DMS153 treated with DMSO at 0.1 percent for 48 hours (cell line): ENCODE measurements at regions not wholly inside any gene's neighbourhood (a gene's known extent, or its start where the extent isn't known, plus 50 kb on each side); places are given as distances from the start of the nearest gene placed in this dataset.
"Not testable (repeated sequence)": the region's sequence is repeated elsewhere in the genome, so short reads cannot be mapped to it uniquely, and the experiment has no call there.

Source experiments
- DNase-seq: peaks from one replicate; lab custom pipeline; 2025; ENCODE audit not compliant: unreplicated experiment; lab: John Stamatoyannopoulos, UW

GRCh38 chr7:10412422-10413019 is 561.2 kb upstream of the PHF14 start:
- DNase-seq, result peak; percentile 86

- no peak for DNase-seq
Measured at GRCh38 chr7:10418985-10419384, 554.7 kb upstream of the PHF14 start.

- DNase-seq, result no peak
Measured at GRCh38 chr7:10429031-10429430, 544.6 kb upstream of the PHF14 start.

- DNase-seq, result no peak
Measured at GRCh38 chr7:10429511-10429910, 544.2 kb upstream of the PHF14 start.

GRCh38 chr7:10436302-10436701 is 537.4 kb upstream of the PHF14 start:
- no peak for DNase-seq

GRCh38 chr7:10439027-10439426 is 534.6 kb upstream of the PHF14 start:
- no peak for DNase-seq

GRCh38 chr7:10455936-10456335 is 517.7 kb upstream of the PHF14 start:
- DNase-seq, result no peak

GRCh38 chr7:10460474-10460873 is 513.2 kb upstream of the PHF14 start:
- DNase-seq, result no peak

GRCh38 chr7:10463701-10464100 is 510.0 kb upstream of the PHF14 start:
- no peak for DNase-seq

GRCh38 chr7:10465536-10465935 is 508.1 kb upstream of the PHF14 start:
- not testable (repeated sequence) for DNase-seq

- DNase-seq, result no peak
Measured at GRCh38 chr7:10468908-10469307, 504.8 kb upstream of the PHF14 start.

GRCh38 chr7:10469476-10469875 is 504.2 kb upstream of the PHF14 start:
- DNase-seq, result no peak

GRCh38 chr7:10471280-10472058 is 502.2 kb upstream of the PHF14 start:
- DNase-seq, result no peak

- no peak for DNase-seq
Measured at GRCh38 chr7:10472115-10472514, 501.6 kb upstream of the PHF14 start.

GRCh38 chr7:10473569-10473968 is 500.1 kb upstream of the PHF14 start:
- no peak for DNase-seq

GRCh38 chr7:10474048-10474447 is 499.6 kb upstream of the PHF14 start:
- DNase-seq, result no peak

- no peak for DNase-seq
Measured at GRCh38 chr7:10475940-10476641, 497.6 kb upstream of the PHF14 start.

- no peak for DNase-seq
Measured at GRCh38 chr7:10476642-10477041, 497.0 kb upstream of the PHF14 start.

GRCh38 chr7:10483671-10484070 is 490.0 kb upstream of the PHF14 start:
- DNase-seq, result no peak

GRCh38 chr7:10484767-10485166 is 488.9 kb upstream of the PHF14 start:
- DNase-seq, result no peak

- DNase-seq, result not testable (repeated sequence)
Measured at GRCh38 chr7:10501206-10501884, 472.3 kb upstream of the PHF14 start.

GRCh38 chr7:10507032-10507431 is 466.6 kb upstream of the PHF14 start:
- DNase-seq, result no peak
